T-cell (primary cell): ENCODE measurements at regions not wholly inside any gene's neighbourhood (a gene's known extent, or its start where the extent isn't known, plus 50 kb on each side); places are given as distances from the start of the nearest gene placed in this dataset.

ENCODE experiments used
- ATAC-seq, 4 experiments: fragments of 200-7000 bp in 3 of 4; fragments of 150-1000 bp in 1 of 4; cut with Tn5 transposase; replicated peaks in 1 of 4; 1 replicate in 3 of 4; 2 replicates in 1 of 4; pipeline ENCODE4 v1.10.0; 2021; ENCODE audit warnings: moderate library complexity in 3 of 4, mild to moderate bottlenecking in 2 of 4, moderate number of reproducible peaks in 1 of 4
- CTCF ChIA-PET, 2 donors: fragments of 300-600 bp; sonication (Branson Sonifier 250); formaldehyde crosslinking; loops; one replicate each; lab custom pipeline; 2022; ENCODE audit warnings: antibody characterized with exemption in 2 of 2; lab: Charles Lee
- POLR2A ChIA-PET, 2 donors: fragments of 300-600 bp; sonication (Branson Sonifier 250); formaldehyde crosslinking; loops; one replicate each; lab custom pipeline; 2022; ENCODE audit warnings: antibody characterized with exemption in 2 of 2; lab: Charles Lee
- DNase-seq, 35 experiments: peaks; one replicate each; pipeline versions ENCODE4 v3.0.0 to v3.0.0-alpha.2; 2013 to 2023
- H3K27ac ChIP-seq: one replicate; pipeline ENCODE4 v1.5.1; 2013; ENCODE audit warnings: low read length
- H3K27me3 ChIP-seq, 2 experiments: replicated peaks in 1 of 2; 1 replicate in 1 of 2; 2 replicates in 1 of 2; pipeline versions ENCODE4 v1.6.1 to v1.7.0; 2013; ENCODE audit warnings: low read length in 1 of 2, mixed read lengths in 1 of 2; ENCODE audit not compliant: control insufficient read depth in 2 of 2, insufficient read depth in 2 of 2; ENCODE audit errors: extremely low read depth in 1 of 2
- H3K36me3 ChIP-seq, 2 donors: 1 replicate in 1 of 2; 2 replicates in 1 of 2; pipeline versions ENCODE4 v1.6.1 to v1.7.0; 2013; ENCODE audit warnings: low read length in 1 of 2; ENCODE audit not compliant: control insufficient read depth in 2 of 2, insufficient read depth in 1 of 2; ENCODE audit errors: extremely low read depth in 1 of 2
- H3K4me1 ChIP-seq, 2 experiments: 1 replicate in 1 of 2; 2 replicates in 1 of 2; pipeline versions ENCODE4 v1.6.1 to v1.7.0; 2013; ENCODE audit warnings: low read length in 2 of 2, mixed read lengths in 1 of 2; ENCODE audit not compliant: insufficient read depth in 2 of 2, control insufficient read depth in 1 of 2; ENCODE audit errors: extremely low read depth in 1 of 2
- H3K4me3 ChIP-seq, 2 donors: 1 replicate in 1 of 2; 2 replicates in 1 of 2; pipeline versions ENCODE4 v1.5.1 to v1.7.0; 2013; ENCODE audit warnings: mild to moderate bottlenecking in 2 of 2, low read length in 1 of 2, moderate library complexity in 1 of 2; ENCODE audit not compliant: control insufficient read depth in 1 of 2; ENCODE audit errors: extremely low read depth in 1 of 2
- H3K9me3 ChIP-seq: 2 replicates; pipeline ENCODE4 v1.7.0; 2013
- H3K27ac Mint-ChIP-seq, 2 donors: one replicate each; pipeline ENCODE4 v1.8.0; 2020 to 2021; ENCODE audit warnings: mild to moderate bottlenecking in 2 of 2, mixed read lengths in 2 of 2
- H3K27me3 Mint-ChIP-seq, 2 donors: one replicate each; pipeline ENCODE4 v1.8.0; 2021 to 2022; ENCODE audit warnings: mixed read lengths in 2 of 2
- H3K36me3 Mint-ChIP-seq: one replicate; pipeline ENCODE4 v1.8.0; 2021; ENCODE audit warnings: mixed read lengths
- H3K4me1 Mint-ChIP-seq, 3 donors: one replicate each; pipeline ENCODE4 v1.8.0; 2020 to 2022; ENCODE audit warnings: mixed read lengths in 3 of 3, mild to moderate bottlenecking in 1 of 3
- H3K4me3 Mint-ChIP-seq, 3 donors: one replicate each; pipeline ENCODE4 v1.8.0; 2020 to 2022; ENCODE audit warnings: mild to moderate bottlenecking in 3 of 3, mixed read lengths in 3 of 3, moderate library complexity in 3 of 3
- H3K9me3 Mint-ChIP-seq, 3 donors: one replicate each; pipeline ENCODE4 v1.8.0; 2020 to 2022; ENCODE audit warnings: mixed read lengths in 3 of 3
- WGBS: methylation state at CpG from one replicate; pipeline ENCODE4 v1.1.5; 2013; ENCODE audit warnings: missing lambda C conversion rate; ENCODE audit not compliant: insufficient coverage; 5-methylcytosine and 5-hydroxymethylcytosine counted together

DNA sequence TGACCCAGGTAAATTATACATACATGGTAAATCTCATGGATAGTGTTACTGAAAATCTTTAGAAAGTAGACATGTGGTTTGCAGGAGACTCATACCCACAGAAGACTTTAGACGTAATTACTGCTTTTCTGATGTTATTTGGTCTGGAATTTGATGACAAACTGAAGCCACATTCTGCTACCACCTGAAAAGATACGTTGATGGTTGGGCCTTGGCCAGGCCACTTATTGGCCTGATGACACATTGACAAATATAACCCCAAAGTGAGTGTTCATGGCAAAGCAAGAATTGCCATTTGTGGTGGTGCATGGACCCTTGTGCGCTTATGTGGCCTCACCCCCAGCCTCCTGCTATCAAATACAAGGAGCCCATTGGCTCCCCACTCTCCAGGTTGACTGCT, 155.6 kb downstream of the METTL4 start:
- Histone ChIP-seq H3K4me3 (no peak overlapping the region), H3K9me3 (no peaks in the 10 kb centered on the region), H3K27me3 (no peaks in the 10 kb centered on the region), H3K27ac (no peak overlapping the region), H3K4me1 (no peaks in the 10 kb centered on the region), H3K36me3 (no peaks in the 10 kb centered on the region)
- ChIA-PET POLR2A (no interaction called here), CTCF (no interaction called here)
- H3K4me1 Mint-ChIP-seq: no peaks in the 10 kb centered on the region
- no peak overlapping the region for H3K27ac Mint-ChIP-seq
- no peaks in the 10 kb centered on the region for H3K9me3 Mint-ChIP-seq
- H3K4me3 Mint-ChIP-seq: no peak overlapping the region
- H3K36me3 Mint-ChIP-seq: no peaks in the 10 kb centered on the region
- H3K27me3 Mint-ChIP-seq: peaks cover 5 to 12% of the 10 kb centered on the region in 2 donors
- WGBS: 43% methylated on average over 1 of the region's 3 CpGs
- DNase-seq (no peak), ATAC-seq (no peak)

GRCh38 chr18:2417861-2418610, 153.3 kb downstream of the METTL4 start:
- no peaks in the 10 kb centered on the region for H3K4me1 ChIP-seq
- DNase-seq: no peak
- Mint-ChIP-seq H3K36me3 (no peaks in the 10 kb centered on the region), H3K4me3 (no peak overlapping the region), H3K27ac (no peak overlapping the region), H3K9me3 (no peaks in the 10 kb centered on the region), H3K27me3 (peaks cover 3 to 9% of the 10 kb centered on the region in 2 donors), H3K4me1 (no peaks in the 10 kb centered on the region)
- no peaks in the 10 kb centered on the region for H3K9me3 ChIP-seq
- peaks cover 0 to 2% of the 10 kb centered on the region in 2 experiments for H3K27me3 ChIP-seq
- ATAC-seq: no peak
- H3K36me3 ChIP-seq: no peaks in the 10 kb centered on the region
- H3K4me3 ChIP-seq: no peak overlapping the region
- WGBS: 62% methylated on average over 3 of the region's 5 CpGs
- CTCF ChIA-PET: no interaction called here
- H3K27ac ChIP-seq: no peak overlapping the region
- POLR2A ChIA-PET: no interaction called here

DNA sequence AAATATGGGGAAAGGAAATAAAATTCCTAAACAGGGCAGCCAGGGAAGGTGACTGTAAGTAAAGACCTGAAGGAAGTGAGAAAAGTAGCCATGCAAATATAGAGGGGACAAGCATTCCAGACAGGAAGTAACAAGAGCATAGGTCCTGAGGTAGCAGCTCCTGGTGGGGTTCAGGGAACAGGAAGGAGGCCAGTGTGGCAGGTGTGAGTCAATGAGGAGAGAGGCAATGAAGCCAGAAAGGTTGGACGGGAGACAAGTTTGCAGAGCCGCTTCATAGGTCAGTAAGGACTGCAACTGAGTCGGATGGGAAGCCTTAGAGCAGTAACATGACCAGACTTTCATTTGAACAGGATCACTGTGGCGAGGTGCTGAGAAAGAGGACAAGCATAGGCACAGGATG, 150.9 kb downstream of the METTL4 start:
- Mint-ChIP-seq H3K36me3 (no peaks in the 10 kb centered on the region), H3K27ac (no peak overlapping the region), H3K27me3 (peaks cover 0 to 8% of the 10 kb centered on the region in 2 donors), H3K4me1 (no peaks in the 10 kb centered on the region), H3K9me3 (peaks cover 0 to under 1% (median 0%) of the 10 kb centered on the region in 3 donors), H3K4me3 (no peak overlapping the region)
- Histone ChIP-seq H3K27ac (no peak overlapping the region), H3K9me3 (no peaks in the 10 kb centered on the region), H3K4me1 (no peaks in the 10 kb centered on the region), H3K36me3 (no peaks in the 10 kb centered on the region), H3K27me3 (peaks cover 0 to 2% of the 10 kb centered on the region in 2 experiments), H3K4me3 (no peak overlapping the region)
- ATAC-seq (no peak), DNase-seq (no peak)
- POLR2A ChIA-PET: no interaction called here
- CTCF ChIA-PET: no interaction called here
- 63% methylated on average over 4 of the region's 4 CpGs for WGBS

- no peak overlapping the region for H3K27ac ChIP-seq
- CTCF ChIA-PET: no interaction called here
- H3K27ac Mint-ChIP-seq: no peak overlapping the region
- POLR2A ChIA-PET: no interaction called here
- no peaks in the 10 kb centered on the region for H3K36me3 ChIP-seq
- no peak overlapping the region for H3K4me3 Mint-ChIP-seq
- no peaks in the 10 kb centered on the region for H3K4me1 ChIP-seq
- no peaks in the 10 kb centered on the region for H3K4me1 Mint-ChIP-seq
- no CpG with 5 or more reads among the region's 5 CpGs for WGBS
- no peaks in the 10 kb centered on the region for H3K9me3 ChIP-seq
- DNase-seq (no peak), ATAC-seq (no peak)
- peaks cover 0 to 6% (median 3%) of the 10 kb centered on the region in 3 donors for H3K9me3 Mint-ChIP-seq
- H3K36me3 Mint-ChIP-seq: no peaks in the 10 kb centered on the region
- peaks cover 2 to 6% of the 10 kb centered on the region in 2 donors for H3K27me3 Mint-ChIP-seq
- peaks cover 0 to 2% of the 10 kb centered on the region in 2 experiments for H3K27me3 ChIP-seq
- no peak overlapping the region for H3K4me3 ChIP-seq
These were observed 147.5 kb downstream of the METTL4 start for GRCh38 chr18:2423761-2424160.

DNA sequence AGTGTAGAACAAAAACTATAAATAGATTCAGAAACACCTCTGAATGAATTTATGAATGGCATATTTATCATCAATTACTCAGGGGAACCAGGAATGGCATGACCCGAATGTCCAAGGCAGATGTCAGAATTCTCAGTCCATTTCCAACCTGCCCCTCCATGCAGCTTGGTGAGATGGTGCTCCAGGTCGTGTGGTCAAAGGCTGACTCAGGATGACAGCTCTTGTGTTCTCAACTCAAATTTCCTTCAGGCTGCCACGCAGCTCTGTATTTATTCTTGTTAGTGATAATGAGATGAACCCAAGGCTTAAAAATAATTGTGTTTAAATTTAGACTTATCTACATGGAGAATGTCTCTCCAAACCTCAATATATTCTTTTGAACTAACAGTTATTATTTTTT, 146.9 kb downstream of the METTL4 start:
- no peaks in the 10 kb centered on the region for H3K9me3 ChIP-seq
- H3K27me3 ChIP-seq: peaks cover 0 to 2% of the 10 kb centered on the region in 2 experiments
- H3K36me3 ChIP-seq: no peaks in the 10 kb centered on the region
- H3K4me1 ChIP-seq: no peaks in the 10 kb centered on the region
- H3K27ac Mint-ChIP-seq: no peak overlapping the region
- H3K27ac ChIP-seq: no peak overlapping the region
- H3K4me1 Mint-ChIP-seq: no peaks in the 10 kb centered on the region
- H3K27me3 Mint-ChIP-seq: peaks cover 2 to 6% of the 10 kb centered on the region in 2 donors
- no peak overlapping the region for H3K4me3 ChIP-seq
- no peak for DNase-seq
- H3K9me3 Mint-ChIP-seq: peaks cover 0 to 6% (median 3%) of the 10 kb centered on the region in 3 donors
- H3K4me3 Mint-ChIP-seq: no peak overlapping the region
- POLR2A ChIA-PET: no interaction called here
- CTCF ChIA-PET: no interaction called here
- no CpG with 5 or more reads among the region's 3 CpGs for WGBS
- no peak for ATAC-seq
- no peaks in the 10 kb centered on the region for H3K36me3 Mint-ChIP-seq

- no peaks in the 10 kb centered on the region for H3K4me1 ChIP-seq
- H3K4me3 ChIP-seq: no peak overlapping the region
- Mint-ChIP-seq H3K9me3 (peaks cover 5 to 13% (median 9%) of the 10 kb centered on the region in 3 donors), H3K4me3 (no peak overlapping the region), H3K36me3 (no peaks in the 10 kb centered on the region), H3K27me3 (peaks cover 2 to 11% of the 10 kb centered on the region in 2 donors), H3K4me1 (no peaks in the 10 kb centered on the region), H3K27ac (no peak overlapping the region)
- 36% methylated on average over 2 of the region's 4 CpGs for WGBS
- no peak for ATAC-seq
- H3K27me3 ChIP-seq: peaks cover 0 to 4% of the 10 kb centered on the region in 2 experiments
- ChIA-PET POLR2A (no interaction called here), CTCF (no interaction called here)
- no peak for DNase-seq
- no peaks in the 10 kb centered on the region for H3K9me3 ChIP-seq
- no peak overlapping the region for H3K27ac ChIP-seq
- H3K36me3 ChIP-seq: no peaks in the 10 kb centered on the region
These were observed 145.6 kb downstream of the METTL4 start for GRCh38 chr18:2425426-2426317.
